ENCODE measurements at regions not wholly inside any gene's neighbourhood (a gene's known extent, or its start where the extent isn't known, plus 50 kb on each side); places are given as distances from the start of the nearest gene placed in this dataset.
"Not testable (repeated sequence)": the region's sequence is repeated elsewhere in the genome, so short reads cannot be mapped to it uniquely, and the experiment has no call there.

GRCh38 chr5:36457511-36458270, 148.7 kb upstream of the SLC1A3 start:
- in situ Hi-C loops (cut with MboI; ENCODE audit: low sequenced_read_pairs, unreplicated experiment) = no loop called here
- no peak for TF ChIP-seq CTCF (IDR thresholded peaks at IDR 0.05; ENCODE audit: borderline replicate concordance, control extremely low read depth, extremely low read depth, insufficient read depth, missing control alignments)
- DNase-seq (ENCODE audit: low spot score) = no peak

GRCh38 chr5:36458746-36459145, 147.7 kb upstream of the SLC1A3 start:
- in situ Hi-C loops (cut with MboI; ENCODE audit: low sequenced_read_pairs, unreplicated experiment) = no loop called here
- DNase-seq (ENCODE audit: low spot score) = no peak
- no peak for TF ChIP-seq CTCF (IDR thresholded peaks at IDR 0.05; ENCODE audit: borderline replicate concordance, control extremely low read depth, extremely low read depth, insufficient read depth, missing control alignments)

- in situ Hi-C loops (cut with MboI; ENCODE audit: low sequenced_read_pairs, unreplicated experiment) = no loop called here
- no peak for DNase-seq (ENCODE audit: low spot score)
- no peak for TF ChIP-seq CTCF (IDR thresholded peaks at IDR 0.05; ENCODE audit: borderline replicate concordance, control extremely low read depth, extremely low read depth, insufficient read depth, missing control alignments)
These were observed 146.9 kb upstream of the SLC1A3 start for GRCh38 chr5:36459176-36460135.

GRCh38 chr5:36462295-36463021, 143.9 kb upstream of the SLC1A3 start:
- no peak for DNase-seq (ENCODE audit: low spot score)
- in situ Hi-C loops (cut with MboI; ENCODE audit: low sequenced_read_pairs, unreplicated experiment) = no loop called here
- TF ChIP-seq CTCF (IDR thresholded peaks at IDR 0.05; ENCODE audit: borderline replicate concordance, control extremely low read depth, extremely low read depth, insufficient read depth, missing control alignments) = no peak

- in situ Hi-C loops (cut with MboI; ENCODE audit: low sequenced_read_pairs, unreplicated experiment); DNase-seq (ENCODE audit: low spot score): not testable (repeated sequence)
These were observed 130.5 kb upstream of the SLC1A3 start for GRCh38 chr5:36475942-36476341.

GRCh38 chr5:36478646-36479317, 127.6 kb upstream of the SLC1A3 start:
- in situ Hi-C loops (cut with MboI; ENCODE audit: low sequenced_read_pairs, unreplicated experiment) = no loop called here
- no peak for DNase-seq (ENCODE audit: low spot score)
- no peak for TF ChIP-seq CTCF (IDR thresholded peaks at IDR 0.05; ENCODE audit: borderline replicate concordance, control extremely low read depth, extremely low read depth, insufficient read depth, missing control alignments)

Measured in GM13976 (cell line).